HG02884 (cell line): ENCODE measurements at regions not wholly inside any gene's neighbourhood (a gene's known extent, or its start where the extent isn't known, plus 50 kb on each side); places are given as distances from the start of the nearest gene placed in this dataset.
A peak's percentile ranks its signal among the peaks of the same experiment; 100 is the strongest.

Source experiments
- ATAC-seq: cut with Tn5 transposase; IDR thresholded peaks from one replicate; pipeline ENCODE4 v1.9.1; 2021; ENCODE audit warnings: mild to moderate bottlenecking, moderate library complexity; ENCODE audit not compliant: unreplicated experiment

DNA sequence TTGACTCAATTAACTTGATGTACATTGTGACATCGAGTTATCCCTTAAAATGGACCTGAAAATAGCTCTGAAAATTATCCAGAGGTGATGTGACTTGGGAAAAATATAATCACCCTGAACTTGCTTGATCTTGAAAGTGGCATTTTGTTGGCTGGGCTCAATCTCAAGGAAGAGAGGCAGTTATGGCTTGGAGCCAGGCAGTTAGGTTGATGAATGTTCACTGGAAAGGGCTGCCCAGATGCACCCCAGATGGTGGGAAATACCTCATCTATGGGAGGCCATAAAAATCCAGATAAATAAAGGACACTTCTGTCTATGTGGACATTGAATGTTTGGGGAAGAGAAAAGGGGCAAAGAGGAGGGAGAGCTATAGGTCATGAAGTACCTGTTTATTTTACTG is 55.7 kb upstream of the OR5AN1 start:
- no peak for ATAC-seq

DNA sequence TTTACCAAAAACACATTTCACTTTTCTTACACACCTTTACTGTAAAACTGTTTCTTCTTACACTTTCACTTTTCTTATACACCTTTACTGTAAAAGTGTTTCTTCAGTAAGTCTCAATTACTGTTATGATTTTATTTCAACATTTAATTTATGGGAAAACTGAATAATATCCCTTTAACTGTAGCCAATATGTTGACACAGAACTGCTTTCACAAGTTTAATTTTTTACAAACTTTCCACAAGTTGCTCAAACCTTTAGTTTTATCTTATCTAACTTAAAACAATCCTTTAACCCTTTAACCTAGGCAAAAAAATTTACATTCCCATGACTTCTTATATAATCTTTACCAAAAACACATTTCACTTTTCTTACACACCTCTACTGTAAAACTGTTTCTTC is 63.3 kb upstream of the OR5AN1 start:
- no peak for ATAC-seq

DNA sequence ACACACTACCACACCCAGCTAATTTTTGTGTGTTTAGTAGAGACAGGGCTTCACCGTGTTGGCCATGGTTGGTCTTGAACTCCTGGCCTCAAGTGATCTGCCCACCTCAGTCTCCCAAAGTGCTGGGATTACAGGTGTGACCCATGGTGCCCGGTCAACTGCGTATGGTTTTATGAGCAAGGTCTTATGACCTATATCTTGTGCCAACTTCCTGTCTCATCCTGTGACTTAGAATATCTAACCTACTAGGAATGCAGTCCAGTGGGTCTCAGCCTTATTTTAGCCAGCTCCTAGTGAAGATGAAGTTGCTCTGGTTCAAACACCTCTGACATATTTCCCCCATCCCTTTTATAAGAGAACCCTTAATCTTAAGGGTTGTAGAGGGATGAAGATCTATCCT is 66.1 kb upstream of the OR5AN1 start:
- ATAC-seq = no peak

DNA sequence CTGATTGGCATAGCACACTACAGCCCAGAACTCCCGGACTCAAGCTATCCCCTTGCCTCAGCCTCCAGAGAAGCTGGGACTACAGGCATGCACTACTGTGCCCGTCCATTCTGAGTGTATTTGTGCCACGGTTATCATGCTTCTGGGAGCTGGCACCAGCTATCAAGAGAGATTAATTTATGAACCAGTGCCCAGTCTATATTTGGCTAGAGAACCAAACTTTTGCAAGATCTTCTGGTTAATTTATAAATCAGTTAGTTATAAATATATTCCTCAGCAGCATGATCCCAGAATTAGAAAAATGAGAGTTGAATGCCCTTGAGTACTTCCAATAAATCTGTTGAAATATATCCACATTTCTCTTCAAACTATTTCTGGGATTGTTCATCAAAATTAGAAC is 67.5 kb upstream of the OR5AN1 start:
- no peak for ATAC-seq

DNA sequence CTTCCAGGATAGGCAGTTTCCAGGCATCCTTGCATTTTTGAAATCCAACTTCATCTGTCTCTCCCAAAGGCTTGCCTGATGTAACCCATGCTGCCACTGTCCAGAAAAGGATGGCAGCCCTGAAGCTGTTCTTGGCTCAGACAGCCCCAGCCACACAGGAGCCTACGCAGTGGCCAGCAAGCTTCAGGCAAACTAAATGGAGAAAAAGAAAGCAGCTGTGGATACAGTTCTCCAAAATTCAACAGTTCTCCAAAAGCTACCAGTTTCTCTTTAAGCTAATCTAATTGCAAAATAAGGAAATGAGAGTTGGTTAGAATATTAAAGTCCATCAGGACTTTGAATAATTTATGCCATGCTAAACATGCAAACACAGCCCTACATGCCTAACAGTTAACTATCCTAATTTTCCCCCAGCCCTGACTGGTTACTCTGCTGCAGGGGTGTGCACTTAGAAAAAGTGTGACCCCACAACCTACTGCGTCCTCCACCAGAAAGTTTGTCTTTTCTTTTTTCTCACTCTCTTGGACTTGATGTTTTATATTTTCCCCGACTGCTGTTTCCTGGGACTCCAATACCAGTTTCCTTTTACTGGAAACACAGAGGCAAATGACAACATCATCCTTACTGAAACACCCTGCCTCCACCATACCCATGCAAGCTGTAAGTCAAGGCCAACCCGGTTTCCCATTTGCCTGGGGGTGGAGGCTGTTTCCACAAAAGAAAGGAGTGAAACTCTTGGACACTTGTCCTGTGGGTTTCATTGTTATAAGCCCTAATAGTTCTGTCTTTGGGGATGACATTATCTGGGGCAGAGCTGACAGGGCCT is 69.1 kb upstream of the OR5AN1 start:
- ATAC-seq = no peak

DNA sequence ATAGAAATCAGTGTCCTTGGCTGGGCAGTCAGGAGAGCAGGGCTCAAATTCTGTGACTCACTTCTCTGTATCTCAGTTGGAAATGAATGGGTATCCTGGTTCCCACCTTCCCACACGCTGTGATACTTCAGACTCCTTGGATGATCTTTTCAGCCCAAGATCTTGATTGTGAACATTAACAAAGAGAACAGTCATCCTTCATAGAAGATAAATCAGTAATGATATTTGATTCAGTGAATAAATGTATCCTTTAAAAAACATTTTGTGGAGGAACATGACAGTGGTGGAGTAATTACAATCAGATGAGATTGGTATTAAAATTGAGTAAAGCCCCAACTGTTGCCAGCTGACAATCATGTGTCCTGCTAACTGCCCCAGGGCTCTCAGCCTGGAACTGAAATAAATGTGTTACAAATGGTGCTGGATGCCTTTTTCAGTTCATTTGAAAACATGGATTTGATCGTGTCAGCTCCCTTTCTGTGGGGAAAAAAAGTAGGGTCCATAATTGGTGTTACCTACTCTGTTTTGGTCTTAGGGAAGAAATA is 72.9 kb upstream of the OR5AN1 start:
- ATAC-seq = no peak

DNA sequence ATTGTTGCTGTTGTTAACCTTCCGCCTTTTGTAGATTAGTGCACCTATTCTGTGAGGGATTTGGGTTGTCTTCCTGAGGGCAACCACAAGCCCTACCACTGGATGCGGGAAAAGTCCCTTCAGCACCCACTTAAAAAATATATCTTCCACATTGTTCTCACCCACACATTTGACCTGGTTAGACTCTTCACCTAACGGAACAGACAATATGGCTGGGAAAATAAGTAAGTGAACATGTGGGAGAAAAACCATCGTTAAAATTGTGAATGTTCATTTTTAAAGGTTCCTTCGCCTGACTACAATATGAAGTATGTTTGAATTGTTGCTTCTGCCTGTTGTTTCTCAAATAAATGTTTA is 72.0 kb upstream of the MPEG1 start:
- ATAC-seq = peak; percentile 1

DNA sequence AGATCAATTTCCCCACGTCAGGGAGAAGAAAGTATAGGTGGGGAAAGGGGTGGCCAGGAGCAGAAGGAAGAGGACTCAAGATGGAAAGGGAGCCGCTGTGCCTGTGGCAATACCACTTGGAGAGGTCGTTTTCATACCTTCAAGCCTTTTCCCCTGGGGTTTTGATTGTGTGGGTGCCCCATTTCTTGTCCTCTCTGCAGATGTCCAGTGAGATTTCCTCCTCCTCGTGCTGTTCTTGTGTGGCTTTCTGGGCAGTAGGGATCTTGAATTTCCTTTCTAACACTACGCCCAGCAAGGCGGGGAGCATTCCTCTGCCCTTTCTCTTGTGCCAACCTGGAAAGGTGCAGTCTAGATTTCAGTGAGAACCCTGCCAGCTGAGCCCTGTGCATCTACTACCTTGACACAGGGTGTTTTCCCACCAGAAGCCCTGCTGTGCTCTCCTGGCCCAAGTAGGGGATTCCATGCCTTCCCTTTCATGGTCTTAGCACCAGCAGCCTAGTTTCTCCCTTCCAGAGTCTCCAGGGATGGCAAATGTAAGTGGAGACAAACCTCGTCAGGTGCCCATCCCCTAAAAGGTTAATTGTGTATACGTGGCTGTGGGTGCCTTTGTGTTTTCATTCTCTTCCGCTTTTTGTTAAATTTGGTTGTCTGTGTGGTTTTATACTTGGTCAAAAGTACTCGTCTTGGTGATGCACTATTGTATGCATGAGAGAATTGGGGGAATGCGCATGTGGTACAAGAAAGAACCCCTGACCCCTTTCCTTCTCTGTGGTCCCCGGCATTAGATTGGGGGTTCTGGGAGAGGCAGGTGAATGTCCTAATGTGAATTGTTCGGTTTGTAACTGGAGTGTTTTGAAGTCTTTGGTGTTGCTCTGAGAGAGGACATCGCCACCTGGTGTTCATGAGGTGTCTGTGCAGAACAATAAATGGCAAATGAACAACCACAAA is 71.4 kb upstream of the MPEG1 start:
- peak; percentile 55 for ATAC-seq

DNA sequence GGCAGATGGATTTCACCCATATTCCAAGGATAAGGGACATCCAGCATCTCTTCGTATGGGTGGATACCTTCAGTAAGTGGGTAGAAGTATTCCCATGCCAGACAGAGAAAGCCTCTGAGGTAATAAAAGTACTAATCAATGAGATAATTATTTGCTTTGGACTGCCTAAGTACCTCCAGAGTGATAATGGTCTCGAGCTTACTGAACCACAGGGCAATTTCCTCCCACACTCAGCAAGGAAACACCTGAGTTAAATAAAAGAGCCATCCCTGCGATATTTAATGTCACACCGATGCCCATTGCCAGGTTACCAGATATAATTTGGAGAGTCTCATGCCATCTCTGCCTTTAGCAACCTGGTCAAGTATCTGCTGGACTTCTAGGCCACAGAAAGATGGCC is 70.6 kb upstream of the MPEG1 start:
- peak; percentile 3 for ATAC-seq

DNA sequence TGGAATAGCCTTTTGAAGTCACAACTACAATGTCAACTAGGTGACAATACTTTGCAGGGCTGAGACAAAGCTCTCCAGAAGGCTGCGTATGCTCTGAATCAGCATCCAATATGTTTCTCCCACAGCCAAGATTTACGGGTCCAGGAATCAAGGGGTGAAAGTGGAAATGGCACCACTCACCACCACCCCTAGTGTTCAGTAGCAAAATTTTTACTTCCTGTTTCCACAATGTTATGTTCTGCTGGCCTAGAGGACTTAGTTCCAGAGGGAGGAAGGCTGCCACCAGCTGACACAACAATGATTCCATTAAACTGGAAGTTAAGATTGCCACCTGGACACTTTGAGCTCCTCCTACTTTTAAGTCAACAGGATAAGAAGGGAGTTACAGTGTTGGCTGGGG is 68.5 kb upstream of the MPEG1 start:
- no peak for ATAC-seq

DNA sequence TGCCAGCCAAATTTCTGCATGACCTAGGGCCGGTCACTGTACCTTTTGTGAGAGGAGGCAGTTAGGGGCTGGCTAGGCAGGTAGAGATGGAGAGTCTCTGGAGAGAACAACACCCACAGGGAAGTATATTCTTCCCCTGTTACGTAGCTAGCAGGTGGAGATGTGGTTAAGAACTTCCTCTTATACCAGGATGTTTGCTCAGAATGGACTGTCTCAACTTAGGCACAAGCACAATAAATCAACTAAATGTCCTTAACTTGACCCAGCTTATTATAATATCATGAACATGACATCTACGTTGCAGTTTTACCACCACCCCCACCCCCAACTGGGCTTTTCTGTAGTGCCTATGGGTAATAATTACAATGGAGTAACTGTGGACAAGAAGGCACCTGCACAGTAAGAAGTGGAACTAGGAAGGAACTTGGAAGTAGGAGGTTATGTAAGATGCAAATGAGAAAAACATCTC is 60.7 kb upstream of the MPEG1 start:
- peak; percentile 92 for ATAC-seq

DNA sequence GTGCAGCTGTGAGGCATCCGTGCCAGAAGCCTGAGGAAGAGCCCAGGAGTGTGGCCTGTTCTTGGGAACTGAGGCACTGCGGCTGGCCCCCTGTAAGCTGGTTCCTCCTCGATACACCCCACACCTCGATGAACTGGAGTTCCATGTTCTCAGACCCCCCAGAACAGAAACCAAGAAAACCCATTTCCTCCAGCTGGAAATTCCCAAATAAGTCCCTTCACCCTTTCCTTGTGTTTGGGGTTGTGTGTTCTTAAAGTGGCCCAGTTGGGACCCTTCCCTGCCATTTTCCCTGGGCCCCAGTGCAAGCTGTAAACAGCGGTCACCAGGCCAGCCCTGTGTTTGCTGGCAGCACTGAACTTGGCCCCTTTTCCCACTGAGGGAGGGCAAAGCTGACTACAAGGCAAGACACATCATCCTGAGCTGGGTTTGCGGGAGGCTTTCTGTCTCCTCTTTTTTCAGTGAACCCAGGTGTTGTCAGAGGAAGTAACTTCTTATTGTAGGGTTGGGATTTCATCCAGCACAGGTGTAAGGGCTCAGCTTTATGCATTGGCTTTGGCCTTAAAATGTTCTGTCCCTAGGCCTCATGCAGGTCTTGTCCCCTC is 60.1 kb upstream of the MPEG1 start:
- ATAC-seq = no peak

DNA sequence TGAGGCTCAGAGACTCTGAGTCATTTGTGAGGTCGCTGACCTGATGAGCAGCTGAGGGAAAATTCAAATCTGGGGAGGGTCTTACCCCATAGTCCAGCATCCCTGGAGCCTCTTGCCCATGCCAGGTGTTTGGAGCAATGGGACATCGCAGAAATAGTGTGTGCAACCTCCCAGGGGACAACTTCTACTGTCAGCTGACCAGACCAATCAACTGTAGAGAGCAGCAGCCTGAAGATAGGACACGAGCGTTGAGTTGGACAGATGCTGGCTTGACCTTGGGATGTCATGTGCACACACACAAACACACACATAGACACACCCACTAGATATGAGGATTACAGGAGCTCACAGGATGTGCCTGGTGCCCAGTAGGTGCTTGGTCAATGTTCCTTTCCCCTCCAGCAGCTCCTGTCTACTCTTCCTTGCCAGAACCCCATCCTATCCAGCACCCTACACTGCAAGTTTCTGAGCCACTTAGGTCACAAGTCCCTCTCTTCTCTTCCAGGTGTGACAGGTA is 59.1 kb upstream of the MPEG1 start:
- ATAC-seq = no peak

DNA sequence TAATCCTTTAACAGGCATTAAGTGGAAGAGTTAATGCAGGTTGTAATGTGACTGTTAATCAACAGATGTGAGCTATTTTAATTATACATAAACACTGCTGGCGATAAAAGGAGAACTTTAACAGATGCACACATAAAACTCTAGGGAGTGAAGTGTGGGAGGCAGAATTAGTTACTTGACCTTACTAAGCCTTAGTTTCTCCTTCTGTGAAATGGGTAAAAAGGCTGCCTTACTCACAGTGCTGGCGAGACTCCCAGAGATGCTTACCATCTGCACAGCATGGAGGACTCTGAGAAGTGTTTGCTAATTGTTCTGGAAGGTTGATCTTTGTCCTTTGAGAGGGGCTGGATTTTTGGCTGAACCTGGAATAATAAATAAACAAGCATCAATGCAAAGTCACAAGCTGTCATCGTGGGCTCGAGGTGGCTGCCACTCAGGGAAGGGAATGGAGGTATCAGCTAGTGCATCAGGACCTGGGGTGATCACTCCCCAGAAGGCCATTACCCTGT is 58.6 kb upstream of the MPEG1 start:
- no peak for ATAC-seq

DNA sequence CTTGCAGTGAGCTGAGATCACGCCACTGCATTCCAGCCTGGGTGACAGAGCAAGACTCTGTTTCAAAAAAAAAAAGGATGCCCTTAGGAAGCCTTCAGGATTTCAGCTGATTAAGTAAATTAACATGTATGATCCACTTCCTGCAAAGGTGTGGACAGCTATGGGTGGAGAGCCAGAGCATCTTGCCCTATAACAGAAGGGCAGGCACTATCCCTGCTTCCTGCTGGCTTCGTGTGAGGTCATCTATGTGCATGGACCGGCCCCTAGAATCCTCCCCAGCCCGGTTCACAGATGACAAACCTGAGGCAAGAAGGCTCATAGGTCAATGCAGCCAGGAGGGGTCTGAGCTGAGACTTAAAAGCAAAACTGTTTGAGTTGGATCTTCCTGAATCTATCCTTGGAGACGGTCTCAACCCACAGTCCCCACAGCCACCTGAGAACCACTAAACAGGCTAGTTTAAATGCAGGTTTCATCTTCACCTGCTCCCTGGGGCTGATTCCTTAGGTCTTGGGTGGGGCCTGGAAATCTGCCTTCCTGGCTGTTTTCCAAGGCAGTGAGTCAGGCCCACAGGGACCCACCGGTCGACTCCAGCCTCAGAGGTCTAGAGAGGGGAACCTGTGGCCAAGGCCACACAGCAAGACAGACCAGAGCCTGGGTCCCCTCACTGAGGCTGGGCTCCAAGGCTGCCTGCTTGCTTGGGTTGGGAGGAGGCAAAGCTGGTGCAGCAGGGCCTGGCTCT is 55.2 kb upstream of the MPEG1 start:
- no peak for ATAC-seq

DNA sequence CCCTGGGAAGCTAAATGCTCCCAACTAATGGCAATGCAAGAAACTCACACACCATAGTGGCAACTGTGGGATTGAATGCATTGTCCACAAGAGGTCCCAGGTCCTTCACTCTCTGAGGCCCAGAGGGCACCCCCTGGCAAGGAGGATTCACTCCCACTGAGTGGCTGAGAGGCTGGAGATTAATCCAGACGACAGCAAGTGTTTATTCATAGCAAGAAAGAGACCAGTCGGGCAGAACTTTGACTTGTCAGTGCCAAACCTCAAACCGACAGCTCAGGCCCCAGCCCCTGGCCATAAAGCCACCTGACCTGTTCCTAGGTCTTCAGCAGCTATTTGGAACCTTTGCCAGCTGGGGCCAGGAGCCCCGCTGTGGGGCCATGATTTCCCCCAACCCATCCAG is 54.5 kb upstream of the MPEG1 start:
- ATAC-seq = peak; percentile 85

DNA sequence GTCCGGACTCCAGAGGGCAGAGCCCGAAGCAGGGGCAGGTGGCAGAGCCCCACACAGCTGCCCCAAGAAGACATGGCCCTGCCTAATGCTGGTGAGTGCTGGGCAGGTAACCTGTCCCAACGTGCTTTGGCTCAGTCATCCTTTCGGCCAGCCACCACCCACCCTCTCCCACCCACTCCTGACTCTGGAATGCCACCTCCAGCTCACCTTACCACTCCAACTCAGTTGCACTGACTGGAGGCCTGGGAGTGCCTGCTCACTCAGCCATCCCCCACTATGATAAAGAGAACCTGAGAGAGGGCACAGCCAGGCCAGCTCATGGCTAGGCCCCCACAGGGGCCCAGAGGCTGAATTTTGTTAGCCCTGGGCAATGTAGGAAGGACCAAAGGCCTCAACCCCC is 53.8 kb upstream of the MPEG1 start:
- ATAC-seq = no peak

DNA sequence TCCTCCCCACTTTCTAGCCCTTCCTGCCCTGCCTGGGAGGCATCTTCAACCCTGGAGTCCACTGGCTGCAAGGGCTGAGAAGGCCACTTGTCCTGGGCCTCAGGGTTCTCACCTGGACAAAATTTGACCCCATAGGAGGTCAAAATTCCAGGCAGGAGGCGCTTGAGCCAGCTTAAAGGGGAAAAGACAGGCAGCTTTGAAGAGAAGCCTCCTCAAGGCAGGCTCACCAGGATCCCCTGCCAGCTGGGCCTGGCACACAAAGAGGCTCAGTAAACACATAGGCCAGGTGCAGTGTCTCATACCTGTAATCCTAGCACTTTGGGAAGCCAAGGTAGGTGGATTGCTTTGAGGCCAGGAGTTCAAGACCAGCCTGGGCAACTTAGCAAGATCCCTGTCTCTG is 53.0 kb upstream of the MPEG1 start:
- ATAC-seq = no peak

DNA sequence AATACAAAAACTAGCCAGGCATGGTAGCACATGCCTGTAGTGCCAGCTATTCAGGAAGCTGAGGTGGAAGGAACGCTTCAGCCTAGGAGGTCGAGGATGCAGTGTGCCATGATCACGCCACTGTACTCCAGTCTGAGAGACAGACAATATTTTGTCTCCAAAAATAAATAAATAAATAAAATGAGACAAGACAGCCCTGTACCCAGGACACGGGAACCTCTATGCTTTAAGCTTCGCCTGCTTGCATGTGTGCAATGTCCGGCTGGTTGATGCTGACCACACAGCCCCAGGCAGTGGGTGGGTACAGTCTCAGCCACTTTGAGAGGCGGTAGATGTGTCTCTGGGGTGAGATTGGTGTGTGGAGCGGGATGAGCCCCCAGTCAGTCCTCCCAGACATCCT is 52.0 kb upstream of the MPEG1 start:
- ATAC-seq = no peak

DNA sequence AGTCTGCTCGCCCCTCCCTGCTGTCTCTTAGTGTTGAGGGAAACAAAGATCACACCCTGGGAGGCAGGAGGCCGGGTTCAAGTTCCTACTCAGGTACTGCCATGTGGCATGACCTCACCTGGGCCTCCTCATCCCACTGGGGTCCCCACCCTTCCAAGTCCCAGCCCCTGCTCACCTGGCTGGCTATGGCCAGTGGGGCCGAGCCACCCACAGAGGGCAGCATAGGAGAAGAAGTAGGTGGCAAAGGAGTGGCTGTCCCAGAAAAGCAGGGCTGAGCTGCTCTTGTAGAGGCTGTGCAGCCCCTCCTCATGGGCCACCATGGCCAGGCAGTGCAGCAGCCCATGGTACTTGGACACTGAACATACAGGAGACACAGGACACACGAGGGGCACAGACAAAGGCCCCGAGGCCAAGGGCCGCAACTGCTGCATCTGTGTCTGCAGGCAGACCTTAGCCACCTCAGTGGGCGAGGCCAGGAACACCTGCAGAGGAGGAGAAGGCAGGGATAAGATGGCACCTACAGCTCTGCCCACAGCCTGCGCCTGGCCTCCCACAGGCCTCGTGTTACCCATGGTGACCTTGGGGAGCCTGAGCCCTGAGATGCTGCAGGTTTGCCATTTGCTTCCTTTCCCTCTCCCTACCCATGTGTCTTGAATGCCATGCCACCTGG is 50.6 kb upstream of the MPEG1 start:
- ATAC-seq = no peak
